Colonic mucosa (tissue), 4 donors: ENCODE measurements at regions not wholly inside any gene's neighbourhood (a gene's known extent, or its start where the extent isn't known, plus 50 kb on each side); places are given as distances from the start of the nearest gene placed in this dataset.

Experiments
- DNase-seq: peaks from one replicate; pipeline ENCODE4 v3.0.0-alpha.2; 2020
- H3K27ac ChIP-seq: fragments of 200-600 bp; one replicate; pipeline ENCODE4 v1.8.0; 2021
- H3K27me3 ChIP-seq: fragments of 200-600 bp; one replicate; pipeline ENCODE4 v1.8.0; 2021
- H3K36me3 ChIP-seq: fragments of 200-600 bp; one replicate; pipeline ENCODE4 v1.8.0; 2021
- H3K4me1 ChIP-seq: fragments of 200-600 bp; one replicate; pipeline ENCODE4 v1.8.0; 2021; ENCODE audit warnings: mild to moderate bottlenecking
- H3K4me3 ChIP-seq: fragments of 200-600 bp; one replicate; pipeline ENCODE4 v1.8.0; 2021
- H3K9ac ChIP-seq, 2 donors: one replicate each; pipeline ENCODE4 v1.7.0; 2013; ENCODE audit warnings: control low read depth in 2 of 2, low read depth in 2 of 2, low read length in 2 of 2
- H3K9me3 ChIP-seq: fragments of 200-600 bp; one replicate; pipeline ENCODE4 v1.8.0; 2021
- intact Hi-C: fragments of 100-400 bp; cut with DNase I; formaldehyde crosslinking; loops from one replicate; pipeline ENCODE4 v1.14.1; 2022
- TF ChIP-seq, protein P1 (sequence below): fragments of 200-600 bp; IDR thresholded peaks from one replicate; pipeline ENCODE4 v1.8.0; 2022; ENCODE audit warnings: antibody characterized with exemption, mild to moderate bottlenecking
- donor health status: healthy.
- donor health status: DM: no; HTN: no; CAD: no.
- donor health status: DM: no; HTN: no; CAD: no.

DNA sequence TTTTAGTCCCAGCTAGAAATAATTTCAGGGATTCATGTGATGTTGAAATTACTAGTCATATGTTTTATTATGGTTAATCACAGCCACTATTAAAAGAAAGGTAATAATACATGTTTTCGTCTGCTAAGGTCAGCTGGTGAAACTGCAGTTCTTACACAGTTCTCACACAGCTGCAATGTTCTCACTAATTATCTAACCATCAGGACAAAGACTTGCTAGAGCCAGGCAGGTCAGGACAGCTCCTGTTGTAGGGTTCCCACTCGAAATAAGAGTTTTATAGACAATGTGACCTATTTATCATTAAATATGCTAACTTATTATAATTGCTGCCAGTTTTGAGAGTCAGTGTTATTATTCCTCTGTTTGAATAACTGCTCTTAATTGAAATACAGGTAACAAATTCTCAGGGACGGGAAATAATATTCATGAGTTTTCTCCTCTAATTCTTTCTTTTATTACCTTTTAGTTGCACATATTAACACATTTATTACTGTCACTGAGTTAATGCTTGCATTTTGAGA lies 97.9 kb downstream of the GJA1 start:
- no peaks in the 10 kb centered on the region for H3K27me3 ChIP-seq
- H3K9ac ChIP-seq, result no peak overlapping the region
- no peaks in the 10 kb centered on the region for H3K4me1 ChIP-seq
- H3K4me3 ChIP-seq, result no peak overlapping the region
- H3K27ac ChIP-seq, result no peak overlapping the region
- H3K9me3 ChIP-seq, result no peaks in the 10 kb centered on the region
- TF ChIP-seq, protein P1, sequence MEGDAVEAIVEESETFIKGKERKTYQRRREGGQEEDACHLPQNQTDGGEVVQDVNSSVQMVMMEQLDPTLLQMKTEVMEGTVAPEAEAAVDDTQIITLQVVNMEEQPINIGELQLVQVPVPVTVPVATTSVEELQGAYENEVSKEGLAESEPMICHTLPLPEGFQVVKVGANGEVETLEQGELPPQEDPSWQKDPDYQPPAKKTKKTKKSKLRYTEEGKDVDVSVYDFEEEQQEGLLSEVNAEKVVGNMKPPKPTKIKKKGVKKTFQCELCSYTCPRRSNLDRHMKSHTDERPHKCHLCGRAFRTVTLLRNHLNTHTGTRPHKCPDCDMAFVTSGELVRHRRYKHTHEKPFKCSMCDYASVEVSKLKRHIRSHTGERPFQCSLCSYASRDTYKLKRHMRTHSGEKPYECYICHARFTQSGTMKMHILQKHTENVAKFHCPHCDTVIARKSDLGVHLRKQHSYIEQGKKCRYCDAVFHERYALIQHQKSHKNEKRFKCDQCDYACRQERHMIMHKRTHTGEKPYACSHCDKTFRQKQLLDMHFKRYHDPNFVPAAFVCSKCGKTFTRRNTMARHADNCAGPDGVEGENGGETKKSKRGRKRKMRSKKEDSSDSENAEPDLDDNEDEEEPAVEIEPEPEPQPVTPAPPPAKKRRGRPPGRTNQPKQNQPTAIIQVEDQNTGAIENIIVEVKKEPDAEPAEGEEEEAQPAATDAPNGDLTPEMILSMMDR, result no peak
- intact Hi-C loops, result no loop called here
- DNase-seq, result no peak
- no peaks in the 10 kb centered on the region for H3K36me3 ChIP-seq

DNA sequence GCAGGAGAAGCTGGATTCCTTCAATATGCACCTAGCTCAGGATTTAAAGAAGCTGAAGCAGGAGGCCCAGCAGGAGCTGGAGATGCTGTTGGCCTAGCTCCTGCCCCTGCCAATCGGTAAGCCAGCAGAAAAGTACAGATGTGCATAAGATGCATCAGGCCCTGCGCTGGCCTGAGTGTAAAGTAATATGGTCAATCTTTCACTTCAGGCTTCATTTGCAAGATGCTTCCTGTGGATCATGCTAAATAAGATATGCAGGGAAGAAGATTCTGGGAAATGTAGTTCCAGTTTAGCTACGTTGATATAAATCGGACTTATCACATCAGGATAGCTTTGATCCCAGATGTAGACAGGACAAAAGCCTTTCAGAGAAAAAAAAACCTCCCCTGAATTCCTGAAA lies 100.3 kb downstream of the GJA1 start:
- Histone ChIP-seq H3K27me3 (no peaks in the 10 kb centered on the region), H3K4me1 (no peaks in the 10 kb centered on the region), H3K9ac (no peak overlapping the region), H3K27ac (no peak overlapping the region), H3K36me3 (no peaks in the 10 kb centered on the region), H3K9me3 (no peaks in the 10 kb centered on the region), H3K4me3 (no peak overlapping the region)
- no peak for DNase-seq
- intact Hi-C loops, result no loop called here
- TF ChIP-seq, protein P1, result no peak

DNA sequence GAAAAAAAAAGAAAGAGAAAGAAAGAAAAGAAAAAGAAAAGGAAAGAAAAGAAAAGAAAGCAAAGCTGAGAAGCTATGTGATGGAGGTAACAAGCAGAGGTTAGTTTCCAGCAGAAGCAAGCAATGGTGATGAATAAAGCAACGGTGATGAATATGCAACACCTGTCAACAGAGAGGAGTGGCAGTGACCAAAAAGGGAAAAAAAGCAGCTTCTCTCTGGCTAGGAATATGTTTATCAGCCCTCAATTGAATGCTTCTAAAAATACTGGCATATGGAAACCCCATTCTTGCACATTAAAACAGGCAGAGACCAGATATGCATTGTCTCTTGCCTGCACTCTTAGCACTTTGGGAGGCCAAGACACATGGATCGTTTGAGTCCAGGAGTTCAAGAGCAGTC lies 100.9 kb downstream of the GJA1 start:
- H3K27me3 ChIP-seq, result no peaks in the 10 kb centered on the region
- H3K27ac ChIP-seq, result no peak overlapping the region
- no peaks in the 10 kb centered on the region for H3K36me3 ChIP-seq
- no peak for DNase-seq
- no peaks in the 10 kb centered on the region for H3K4me1 ChIP-seq
- H3K4me3 ChIP-seq, result no peak overlapping the region
- intact Hi-C loops, result no loop called here
- H3K9me3 ChIP-seq, result no peaks in the 10 kb centered on the region
- H3K9ac ChIP-seq, result no peak overlapping the region
- TF ChIP-seq, protein P1, result no peak

DNA sequence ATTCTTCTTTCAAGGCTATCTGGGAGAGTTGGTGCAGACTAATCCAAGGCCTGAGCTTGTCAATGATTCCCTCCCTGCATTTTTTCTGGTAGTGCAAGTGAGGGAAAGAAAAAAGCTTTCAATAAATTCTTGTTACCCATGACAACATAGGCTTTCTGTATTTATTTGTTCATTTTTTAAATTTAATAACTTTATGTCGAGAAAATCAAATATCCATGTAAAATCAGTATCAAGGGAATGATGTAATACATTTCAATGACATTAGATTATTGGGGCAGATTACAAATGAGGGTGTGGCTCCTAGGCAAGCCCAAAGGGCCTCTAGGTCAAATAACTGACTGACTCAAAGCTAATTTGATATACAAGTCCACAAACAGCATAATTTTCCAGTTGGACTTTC lies 104.0 kb downstream of the GJA1 start:
- no peak for DNase-seq
- Histone ChIP-seq H3K4me3 (no peak overlapping the region), H3K9me3 (no peaks in the 10 kb centered on the region), H3K27me3 (no peaks in the 10 kb centered on the region), H3K4me1 (no peaks in the 10 kb centered on the region), H3K27ac (no peak overlapping the region), H3K36me3 (no peaks in the 10 kb centered on the region), H3K9ac (no peak overlapping the region)
- intact Hi-C loops, result no loop called here
- TF ChIP-seq, protein P1, result no peak

DNA sequence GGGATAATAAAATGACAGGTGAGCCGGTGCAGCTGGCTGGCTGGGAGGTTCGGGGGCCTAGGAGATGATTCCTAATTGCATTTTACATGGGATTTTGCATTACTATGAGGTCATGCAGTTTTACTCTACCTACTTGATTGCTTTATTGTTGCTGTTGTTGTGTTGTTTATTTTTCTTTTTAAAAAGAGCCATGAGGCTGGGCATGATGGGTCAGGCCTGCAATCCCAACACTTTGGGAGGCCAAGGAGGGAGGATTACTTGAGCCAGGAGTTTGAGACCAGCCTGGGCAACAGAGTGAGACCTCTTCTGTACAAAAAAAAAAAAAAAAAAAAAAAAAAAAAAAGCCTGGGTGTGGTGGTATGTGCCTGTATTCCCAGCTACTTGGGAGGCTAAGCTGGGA lies 104.8 kb downstream of the GJA1 start:
- no peak overlapping the region for H3K27ac ChIP-seq
- TF ChIP-seq, protein P1, result no peak
- H3K4me3 ChIP-seq, result no peak overlapping the region
- H3K27me3 ChIP-seq, result no peaks in the 10 kb centered on the region
- no peaks in the 10 kb centered on the region for H3K9me3 ChIP-seq
- intact Hi-C loops, result no loop called here
- no peak for DNase-seq
- H3K4me1 ChIP-seq, result no peaks in the 10 kb centered on the region
- H3K36me3 ChIP-seq, result no peaks in the 10 kb centered on the region
- H3K9ac ChIP-seq, result no peak overlapping the region

DNA sequence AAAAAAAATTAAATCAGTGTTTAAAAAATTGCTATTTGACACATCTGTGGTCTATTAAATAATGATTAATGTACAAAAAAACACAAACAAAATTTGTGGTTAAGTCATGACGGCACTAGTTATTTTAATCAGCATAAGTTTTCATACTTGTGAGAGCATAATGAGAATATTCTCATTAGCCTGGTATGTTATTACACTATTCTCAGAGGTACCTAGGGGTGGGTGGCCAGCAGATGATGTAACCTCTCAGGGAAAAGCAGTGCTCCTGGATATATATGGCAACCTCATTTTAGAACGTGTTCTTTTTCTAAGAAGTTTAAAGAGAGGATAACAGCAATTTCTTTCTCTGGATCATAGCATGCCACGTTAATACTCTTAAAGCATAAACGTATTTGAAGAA lies 109.2 kb downstream of the GJA1 start:
- Histone ChIP-seq H3K9me3 (no peaks in the 10 kb centered on the region), H3K4me3 (no peak overlapping the region), H3K36me3 (no peaks in the 10 kb centered on the region), H3K4me1 (no peaks in the 10 kb centered on the region), H3K27me3 (no peaks in the 10 kb centered on the region), H3K9ac (no peak overlapping the region), H3K27ac (no peak overlapping the region)
- no peak for DNase-seq
- intact Hi-C loops, result no loop called here
- TF ChIP-seq, protein P1, result no peak
